Stimulated activated CD4-positive, alpha-beta T cell treated with anti-CD3 and anti-CD28 coated beads, Interleukin-1b, Interleukin-23, amount 100 ng/mL, for 24 hours (primary cell): ENCODE measurements at regions not wholly inside any gene's neighbourhood (a gene's known extent, or its start where the extent isn't known, plus 50 kb on each side); places are given as distances from the start of the nearest gene placed in this dataset.

Source experiments
- DNase-seq, 4 experiments: peaks; one replicate each; pipeline ENCODE4 v3.0.0-alpha.2; 2020; ENCODE audit warnings: low read depth in 4 of 4, low spot score in 1 of 4

- no peak for DNase-seq
Observed at GRCh38 chr14:101174980-101175606, 271.6 kb upstream of the RTL1 start.

- DNase-seq: no peak
Observed at GRCh38 chr14:101175731-101176534, 272.4 kb upstream of the RTL1 start.

GRCh38 chr14:101176535-101177205 is 273.1 kb upstream of the RTL1 start:
- no peak for DNase-seq

- DNase-seq: no peak
Observed at GRCh38 chr14:101177301-101177971, 273.9 kb upstream of the RTL1 start.

- DNase-seq: no peak
Observed at GRCh38 chr14:101178184-101179072, 274.9 kb upstream of the RTL1 start.

GRCh38 chr14:101179691-101180211 is 276.2 kb upstream of the RTL1 start:
- DNase-seq: no peak

GRCh38 chr14:101181446-101182313 is 278.2 kb upstream of the RTL1 start:
- no peak for DNase-seq

- no peak for DNase-seq
Observed at GRCh38 chr14:101182476-101182875, 279.0 kb upstream of the RTL1 start.

GRCh38 chr14:101183376-101184103 is 280.0 kb upstream of the RTL1 start:
- no peak for DNase-seq

- DNase-seq: no peak
Observed at GRCh38 chr14:101184104-101184455, 280.6 kb upstream of the RTL1 start.

GRCh38 chr14:101184572-101184971 is 281.1 kb upstream of the RTL1 start:
- no peak for DNase-seq

- no peak for DNase-seq
Observed at GRCh38 chr14:101185073-101185835, 281.7 kb upstream of the RTL1 start.

GRCh38 chr14:101185946-101186345 is 282.4 kb upstream of the RTL1 start:
- no peak for DNase-seq

GRCh38 chr14:101186544-101186943 is 283.0 kb upstream of the RTL1 start:
- DNase-seq: no peak

GRCh38 chr14:101186992-101187815 is 283.7 kb upstream of the RTL1 start:
- no peak for DNase-seq

- DNase-seq: no peak
Observed at GRCh38 chr14:101187816-101188570, 284.5 kb upstream of the RTL1 start.

GRCh38 chr14:101188571-101188915 is 285.0 kb upstream of the RTL1 start:
- no peak for DNase-seq
